ENCODE measurements at regions not wholly inside any gene's neighbourhood (a gene's known extent, or its start where the extent isn't known, plus 50 kb on each side); places are given as distances from the start of the nearest gene placed in this dataset.

- TF ChIP-seq EZH2 (IDR thresholded peaks at IDR 0.05; ENCODE audit: borderline replicate concordance, low read depth, low read length, poor library complexity, severe bottlenecking): no peak
- TF ChIP-seq, protein P1, sequence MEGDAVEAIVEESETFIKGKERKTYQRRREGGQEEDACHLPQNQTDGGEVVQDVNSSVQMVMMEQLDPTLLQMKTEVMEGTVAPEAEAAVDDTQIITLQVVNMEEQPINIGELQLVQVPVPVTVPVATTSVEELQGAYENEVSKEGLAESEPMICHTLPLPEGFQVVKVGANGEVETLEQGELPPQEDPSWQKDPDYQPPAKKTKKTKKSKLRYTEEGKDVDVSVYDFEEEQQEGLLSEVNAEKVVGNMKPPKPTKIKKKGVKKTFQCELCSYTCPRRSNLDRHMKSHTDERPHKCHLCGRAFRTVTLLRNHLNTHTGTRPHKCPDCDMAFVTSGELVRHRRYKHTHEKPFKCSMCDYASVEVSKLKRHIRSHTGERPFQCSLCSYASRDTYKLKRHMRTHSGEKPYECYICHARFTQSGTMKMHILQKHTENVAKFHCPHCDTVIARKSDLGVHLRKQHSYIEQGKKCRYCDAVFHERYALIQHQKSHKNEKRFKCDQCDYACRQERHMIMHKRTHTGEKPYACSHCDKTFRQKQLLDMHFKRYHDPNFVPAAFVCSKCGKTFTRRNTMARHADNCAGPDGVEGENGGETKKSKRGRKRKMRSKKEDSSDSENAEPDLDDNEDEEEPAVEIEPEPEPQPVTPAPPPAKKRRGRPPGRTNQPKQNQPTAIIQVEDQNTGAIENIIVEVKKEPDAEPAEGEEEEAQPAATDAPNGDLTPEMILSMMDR (conservative IDR thresholded peaks at IDR 0.05; ENCODE audit: low read depth, low read length): no peak
- BruUV-seq (replicated peaks): no TSS peak
- Histone ChIP-seq H3K27ac (ENCODE audit: low read depth, low read length, poor library complexity, severe bottlenecking) (no peak overlapping the region), H3K4me1 (ENCODE audit: insufficient read depth, low read length, poor library complexity, severe bottlenecking) (no peaks in the 10 kb centered on the region), H3K27me3 (replicated peaks; ENCODE audit: insufficient read depth, low read depth, low read length, poor library complexity) (peaks cover 11% of the 10 kb centered on the region), H3K9me3 (ENCODE audit: low read depth, low read length, poor library complexity, severe bottlenecking) (no peaks in the 10 kb centered on the region), H3K36me3 (ENCODE audit: insufficient read depth, low read length, poor library complexity, severe bottlenecking) (no peaks in the 10 kb centered on the region), H3K4me3 (ENCODE audit: low read depth, low read length, poor library complexity, severe bottlenecking) (no peak overlapping the region)
- POLR2A ChIA-PET (ENCODE audit: low non-redundant PET): interaction anchor here (0.5 kb wide), 1 partner anchor 232 kb away, joined by 13 read pairs; no protein-coding TSS in a partner anchor
- intact Hi-C loops (cut with micrococcal nuclease; ENCODE audit: unreplicated experiment): no loop called here
- no peak for DNase-seq (ENCODE audit: low spot score)
- CTCF ChIA-PET: no interaction called here
Measured at GRCh38 chr5:143678148-143678905, 133.6 kb upstream of the HMHB1 start.

- Histone ChIP-seq H3K27ac (ENCODE audit: low read depth, low read length, poor library complexity, severe bottlenecking) (no peak overlapping the region), H3K27me3 (replicated peaks; ENCODE audit: insufficient read depth, low read depth, low read length, poor library complexity) (peaks cover 11% of the 10 kb centered on the region), H3K9me3 (ENCODE audit: low read depth, low read length, poor library complexity, severe bottlenecking) (no peaks in the 10 kb centered on the region), H3K4me3 (ENCODE audit: low read depth, low read length, poor library complexity, severe bottlenecking) (no peak overlapping the region), H3K36me3 (ENCODE audit: insufficient read depth, low read length, poor library complexity, severe bottlenecking) (no peaks in the 10 kb centered on the region), H3K4me1 (ENCODE audit: insufficient read depth, low read length, poor library complexity, severe bottlenecking) (no peaks in the 10 kb centered on the region)
- DNase-seq (ENCODE audit: low spot score): no peak
- BruUV-seq (replicated peaks): no TSS peak
- ChIA-PET POLR2A (ENCODE audit: low non-redundant PET) (no interaction called here), CTCF (no interaction called here)
- TF ChIP-seq EZH2 (IDR thresholded peaks at IDR 0.05; ENCODE audit: borderline replicate concordance, low read depth, low read length, poor library complexity, severe bottlenecking): no peak
- TF ChIP-seq, protein P1 (conservative IDR thresholded peaks at IDR 0.05; ENCODE audit: low read depth, low read length): no peak
- intact Hi-C loops (cut with micrococcal nuclease; ENCODE audit: unreplicated experiment): no loop called here
Measured at GRCh38 chr5:143677403-143677802, 134.6 kb upstream of the HMHB1 start.

- H3K36me3 ChIP-seq (ENCODE audit: insufficient read depth, low read length, poor library complexity, severe bottlenecking): no peaks in the 10 kb centered on the region
- BruUV-seq (replicated peaks): no TSS peak
- no peak overlapping the region for H3K27ac ChIP-seq (ENCODE audit: low read depth, low read length, poor library complexity, severe bottlenecking)
- no peaks in the 10 kb centered on the region for H3K9me3 ChIP-seq (ENCODE audit: low read depth, low read length, poor library complexity, severe bottlenecking)
- ChIA-PET POLR2A (ENCODE audit: low non-redundant PET) (interaction anchor here (0.8 kb wide), 1 partner anchor 509 kb away, joined by 8 read pairs; no protein-coding TSS in a partner anchor), CTCF (no interaction called here)
- no peak for DNase-seq (ENCODE audit: low spot score)
- intact Hi-C loops (cut with micrococcal nuclease; ENCODE audit: unreplicated experiment): no loop called here
- TF ChIP-seq, protein P1 (conservative IDR thresholded peaks at IDR 0.05; ENCODE audit: low read depth, low read length): no peak
- no peak for TF ChIP-seq EZH2 (IDR thresholded peaks at IDR 0.05; ENCODE audit: borderline replicate concordance, low read depth, low read length, poor library complexity, severe bottlenecking)
- H3K4me1 ChIP-seq (ENCODE audit: insufficient read depth, low read length, poor library complexity, severe bottlenecking): no peaks in the 10 kb centered on the region
- H3K4me3 ChIP-seq (ENCODE audit: low read depth, low read length, poor library complexity, severe bottlenecking): no peak overlapping the region
- H3K27me3 ChIP-seq (replicated peaks; ENCODE audit: insufficient read depth, low read depth, low read length, poor library complexity): peaks cover 11% of the 10 kb centered on the region
Measured at GRCh38 chr5:143676802-143677201, 135.2 kb upstream of the HMHB1 start.
